GM12878 (cell line): ENCODE measurements at regions not wholly inside any gene's neighbourhood (a gene's known extent, or its start where the extent isn't known, plus 50 kb on each side); places are given as distances from the start of the nearest gene placed in this dataset.
A peak's percentile ranks its signal among the peaks of the same experiment; 100 is the strongest.

Experiments used
- ATAC-seq: fragments of 200-7000 bp; cut with Tn5 transposase; 3 replicates; pipeline ENCODE4 v1.9.1; 2020; ENCODE audit warnings: mild to moderate bottlenecking, moderate library complexity
- BruUV-seq: library from RNA; stranded (reverse); fragments of 400-500 nt; replicated peaks from 2 replicates; lab custom pipeline; 2021; lab: Mats Ljungman, UMichigan
- CTCF ChIA-PET: fragments of 300-600 bp; sonication (Branson Sonifier 250); formaldehyde crosslinking; extraction: SDS; loops from one replicate; lab custom pipeline; 2021; ENCODE audit warnings: inconsistent platforms; lab: Yijun Ruan, JAX
- POLR2A ChIA-PET: fragments of 350-600 bp; formaldehyde crosslinking; extraction: SDS; loops from one replicate; lab custom pipeline; 2021; ENCODE audit warnings: inconsistent platforms; lab: Charles Lee
- RAD21 ChIA-PET: fragments of 300-600 bp; sonication (Branson Sonifier 250); formaldehyde crosslinking; loops from one replicate; lab custom pipeline; 2023; ENCODE audit warnings: antibody characterized with exemption; ENCODE audit not compliant: unreplicated experiment; lab: Charles Lee
- SMC1A ChIA-PET: fragments of 300-600 bp; sonication (Branson Sonifier 250); formaldehyde crosslinking; loops from one replicate; lab custom pipeline; 2023; ENCODE audit not compliant: unreplicated experiment, uncharacterized antibody; lab: Charles Lee
- DNase-seq: peaks from one replicate; pipeline ENCODE4 v3.0.0-alpha.2; 2011; ENCODE audit warnings: low read depth, low spot score
- FAIRE-seq: peaks from 3 replicates; lab custom pipeline; 2011; peaks lifted over from hg19 to GRCh38; lab: Jason Lieb, UNC
- H2AFZ ChIP-seq: 2 replicates; pipeline ENCODE4 v1.6.0; 2011; ENCODE audit warnings: low read depth, low read length, control low read depth; ENCODE audit not compliant: control insufficient read depth
- H3K27ac ChIP-seq: 2 replicates; pipeline ENCODE4 v1.5.1; 2011; ENCODE audit warnings: control low read depth; ENCODE audit not compliant: control insufficient read depth, insufficient read depth
- H3K27me3 ChIP-seq, 2 experiments: replicated peaks in 1 of 2; 2 replicates each; pipeline versions ENCODE4 v1.6.0 to v1.6.1; 2011; ENCODE audit warnings: low read length in 1 of 2; ENCODE audit not compliant: control insufficient read depth in 2 of 2, insufficient read depth in 2 of 2
- H3K36me3 ChIP-seq, 2 experiments: 2 replicates each; pipeline ENCODE4 v1.5.1; 2011; ENCODE audit warnings: low read length in 1 of 2; ENCODE audit not compliant: control insufficient read depth in 2 of 2, insufficient read depth in 2 of 2
- H3K4me1 ChIP-seq: 2 replicates; pipeline ENCODE4 v1.6.1; 2011; ENCODE audit warnings: mild to moderate bottlenecking, low read length, moderate library complexity, mixed read lengths; ENCODE audit not compliant: control insufficient read depth, insufficient read depth
- H3K4me2 ChIP-seq: 2 replicates; pipeline ENCODE4 v1.6.0; 2011; ENCODE audit warnings: control low read depth; ENCODE audit not compliant: control insufficient read depth, insufficient read depth
- H3K4me3 ChIP-seq: fragments of 200-600 bp; sonication (generic); 2 replicates; pipeline ENCODE4 v1.5.1; 2016
- H3K79me2 ChIP-seq: 2 replicates; pipeline ENCODE4 v1.6.0; 2011; ENCODE audit warnings: low read length; ENCODE audit not compliant: control insufficient read depth, insufficient read depth
- H3K9ac ChIP-seq: 2 replicates; pipeline ENCODE4 v1.8.0; 2011; ENCODE audit warnings: low read length, control low read depth, mixed read lengths; ENCODE audit not compliant: control insufficient read depth, insufficient read depth
- H3K9me3 ChIP-seq: replicated peaks from 3 replicates; pipeline ENCODE4 v1.5.1; 2011; ENCODE audit warnings: mild to moderate bottlenecking, low read length; ENCODE audit not compliant: control insufficient read depth, insufficient read depth
- H4K20me1 ChIP-seq: 2 replicates; pipeline ENCODE4 v1.6.0; 2011; ENCODE audit not compliant: control insufficient read depth, insufficient read depth
- CBX5 ChIP-seq: sonication (generic); IDR thresholded peaks from 2 replicates; pipeline ENCODE4 v1.6.1; 2016; ENCODE audit warnings: low read depth, moderate library complexity, mild to moderate bottlenecking, inconsistent platforms
- JUNB ChIP-seq: IDR thresholded peaks from 2 replicates; pipeline ENCODE4 v1.6.1; 2016; ENCODE audit warnings: antibody characterized with exemption, mild to moderate bottlenecking
- POLR2AphosphoS2 ChIP-seq: IDR thresholded peaks from 2 replicates; pipeline ENCODE4 v1.6.1; 2011; ENCODE audit warnings: low read depth, mild to moderate bottlenecking, low read length, improper control_type of control experiment, moderate library complexity
- POLR2AphosphoS5 ChIP-seq: IDR thresholded peaks from 2 replicates; pipeline ENCODE4 v1.6.1; 2011; ENCODE audit warnings: mild to moderate bottlenecking, low read length, inconsistent platforms
- SMAD1 ChIP-seq: fragments of 450-650 bp; IDR thresholded peaks from 2 replicates; pipeline ENCODE4 v1.6.1; 2018; ENCODE audit warnings: mild to moderate bottlenecking, low read depth; ENCODE audit not compliant: partially characterized antibody
- SUPT20H ChIP-seq: IDR thresholded peaks from 2 replicates; pipeline ENCODE4 v1.6.1; 2011; ENCODE audit warnings: low read depth, mild to moderate bottlenecking, low read length, moderate library complexity, borderline replicate concordance; ENCODE audit not compliant: control insufficient read depth
- ZNF207 ChIP-seq: fragments of 450-650 bp; IDR thresholded peaks from 2 replicates; pipeline ENCODE4 v1.6.1; 2014; ENCODE audit warnings: antibody characterized with exemption, mild to moderate bottlenecking, borderline replicate concordance
- ZNF274 ChIP-seq: IDR thresholded peaks from one replicate; pipeline ENCODE4 v1.8.0; 2011; ENCODE audit not compliant: insufficient read length, insufficient read depth
- ZNF384 ChIP-seq: IDR thresholded peaks from 2 replicates; pipeline ENCODE4 v1.6.1; 2012; ENCODE audit warnings: low read depth, mild to moderate bottlenecking, low read length, improper control_type of control experiment, borderline replicate concordance
- ZNF687 ChIP-seq: fragments of 450-650 bp; IDR thresholded peaks from 2 replicates; pipeline ENCODE4 v1.6.1; 2017; ENCODE audit warnings: mild to moderate bottlenecking, moderate library complexity
- WGBS: methylation state at CpG from one replicate; pipeline ENCODE4 v1.1.6; 2016; ENCODE audit warnings: low lambda C conversion rate; ENCODE audit not compliant: insufficient replicate concordance, insufficient coverage; ENCODE audit errors: missing lambda C conversion rate; 5-methylcytosine and 5-hydroxymethylcytosine counted together
- in situ Hi-C: fragments of 300-500 bp; cut with MboI; formaldehyde crosslinking; loops from 9 replicates; pipeline ENCODE4 v1.14.3; 2018; ENCODE audit warnings: mixed read lengths
- intact Hi-C: fragments of 100-400 bp; cut with micrococcal nuclease; formaldehyde crosslinking; loops from one replicate; pipeline ENCODE4 v1.14.2; 2022; ENCODE audit not compliant: unreplicated experiment
- TF ChIP-seq, protein P1 (sequence below): IDR thresholded peaks from 2 replicates; pipeline ENCODE4 v1.6.1; 2011; ENCODE audit warnings: low read depth, low read length, improper control_type of control experiment, borderline replicate concordance
- TF ChIP-seq, protein P2 (sequence below): IDR thresholded peaks from 2 replicates; pipeline ENCODE4 v1.6.1; 2012; ENCODE audit warnings: low read depth, low read length, improper control_type of control experiment
- TF ChIP-seq, protein P3 (sequence below): fragments of 450-650 bp; formaldehyde crosslinking; IDR thresholded peaks from 2 replicates; pipeline ENCODE4 v1.4.0; 2020; ENCODE audit warnings: mild to moderate bottlenecking, moderate library complexity

DNA sequence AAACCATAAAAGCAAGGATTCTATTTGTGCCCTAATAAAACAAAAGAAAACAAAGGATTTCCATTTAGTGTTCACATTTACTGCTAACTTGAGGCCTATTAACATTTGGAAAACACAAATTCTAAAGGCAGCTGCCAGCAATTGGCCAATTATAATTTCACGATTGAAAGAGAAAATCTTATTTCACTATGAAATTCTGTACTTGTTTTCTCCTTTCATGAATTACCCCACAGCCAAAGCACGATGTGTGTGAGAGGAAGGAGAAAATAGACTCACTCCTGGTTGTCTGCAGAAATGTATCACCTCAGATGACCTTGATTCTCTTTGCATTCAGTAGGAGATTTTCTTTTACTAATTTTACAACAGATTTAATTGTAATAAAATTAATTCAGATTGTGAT, 242.8 kb upstream of the GBE1 start (continued):
- TF ChIP-seq ZNF687, result no peak
- no peak for TF ChIP-seq SMAD1
- TF ChIP-seq, all 136 proteins: peak for 0

DNA sequence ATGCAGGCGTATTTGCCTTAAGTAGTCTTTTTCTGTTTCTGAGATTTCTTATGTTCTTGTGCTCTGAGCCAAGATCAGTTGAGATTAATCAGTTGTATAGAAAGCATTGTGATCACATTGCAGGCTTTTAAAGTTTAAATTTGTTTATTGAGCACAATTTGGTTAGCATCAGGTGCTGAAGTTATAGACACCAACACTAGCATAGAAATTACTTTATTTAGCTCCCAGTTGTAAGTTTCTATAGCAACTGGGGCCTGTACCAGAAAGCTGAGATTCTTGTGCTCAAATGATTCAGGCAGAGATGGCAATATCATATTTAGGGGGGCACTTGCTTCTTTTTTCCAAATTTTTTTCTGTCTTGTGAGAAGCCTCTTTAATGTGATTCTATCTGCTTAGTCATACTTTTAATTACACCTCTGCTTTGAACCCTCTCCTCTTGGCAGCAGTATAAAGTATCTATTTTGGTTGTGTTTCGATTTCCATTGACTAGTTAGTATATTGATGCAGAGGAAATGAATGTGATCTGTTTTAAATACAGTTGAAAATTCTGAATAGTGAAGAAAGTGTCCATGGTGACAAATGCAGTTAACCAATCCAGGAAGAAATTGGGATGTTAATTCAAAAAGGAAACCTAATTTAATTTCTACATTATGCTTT, 241.7 kb upstream of the GBE1 start:
- WGBS, result 48% methylated on average over 2 of the region's 2 CpGs
- RAD21 ChIA-PET, result no interaction called here
- Histone ChIP-seq H3K4me2 (no peak overlapping the region), H3K4me1 (no peaks in the 10 kb centered on the region), H3K27ac (no peak overlapping the region), H3K36me3 (no peaks in the 10 kb centered on the region), H3K79me2 (no peaks in the 10 kb centered on the region), H3K27me3 (no peaks in the 10 kb centered on the region), H3K4me3 (no peak overlapping the region), H2AFZ (no peak overlapping the region), H4K20me1 (no peaks in the 10 kb centered on the region), H3K9ac (no peak overlapping the region), H3K9me3 (no peaks in the 10 kb centered on the region; the same call in 2 of the 3 replicates)
- intact Hi-C loops, result no loop called here
- TF ChIP-seq, protein P1, sequence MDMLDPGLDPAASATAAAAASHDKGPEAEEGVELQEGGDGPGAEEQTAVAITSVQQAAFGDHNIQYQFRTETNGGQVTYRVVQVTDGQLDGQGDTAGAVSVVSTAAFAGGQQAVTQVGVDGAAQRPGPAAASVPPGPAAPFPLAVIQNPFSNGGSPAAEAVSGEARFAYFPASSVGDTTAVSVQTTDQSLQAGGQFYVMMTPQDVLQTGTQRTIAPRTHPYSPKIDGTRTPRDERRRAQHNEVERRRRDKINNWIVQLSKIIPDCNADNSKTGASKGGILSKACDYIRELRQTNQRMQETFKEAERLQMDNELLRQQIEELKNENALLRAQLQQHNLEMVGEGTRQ, result no peak
- TF ChIP-seq ZNF274 (no peak), POLR2AphosphoS2 (no peak), JUNB (no peak), ZNF207 (no peak), CBX5 (no peak), SUPT20H (no peak), POLR2AphosphoS5 (no peak), ZNF384 (no peak)
- TF ChIP-seq, protein P2, sequence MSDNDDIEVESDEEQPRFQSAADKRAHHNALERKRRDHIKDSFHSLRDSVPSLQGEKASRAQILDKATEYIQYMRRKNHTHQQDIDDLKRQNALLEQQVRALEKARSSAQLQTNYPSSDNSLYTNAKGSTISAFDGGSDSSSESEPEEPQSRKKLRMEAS, result no peak
- TF ChIP-seq, protein P3, sequence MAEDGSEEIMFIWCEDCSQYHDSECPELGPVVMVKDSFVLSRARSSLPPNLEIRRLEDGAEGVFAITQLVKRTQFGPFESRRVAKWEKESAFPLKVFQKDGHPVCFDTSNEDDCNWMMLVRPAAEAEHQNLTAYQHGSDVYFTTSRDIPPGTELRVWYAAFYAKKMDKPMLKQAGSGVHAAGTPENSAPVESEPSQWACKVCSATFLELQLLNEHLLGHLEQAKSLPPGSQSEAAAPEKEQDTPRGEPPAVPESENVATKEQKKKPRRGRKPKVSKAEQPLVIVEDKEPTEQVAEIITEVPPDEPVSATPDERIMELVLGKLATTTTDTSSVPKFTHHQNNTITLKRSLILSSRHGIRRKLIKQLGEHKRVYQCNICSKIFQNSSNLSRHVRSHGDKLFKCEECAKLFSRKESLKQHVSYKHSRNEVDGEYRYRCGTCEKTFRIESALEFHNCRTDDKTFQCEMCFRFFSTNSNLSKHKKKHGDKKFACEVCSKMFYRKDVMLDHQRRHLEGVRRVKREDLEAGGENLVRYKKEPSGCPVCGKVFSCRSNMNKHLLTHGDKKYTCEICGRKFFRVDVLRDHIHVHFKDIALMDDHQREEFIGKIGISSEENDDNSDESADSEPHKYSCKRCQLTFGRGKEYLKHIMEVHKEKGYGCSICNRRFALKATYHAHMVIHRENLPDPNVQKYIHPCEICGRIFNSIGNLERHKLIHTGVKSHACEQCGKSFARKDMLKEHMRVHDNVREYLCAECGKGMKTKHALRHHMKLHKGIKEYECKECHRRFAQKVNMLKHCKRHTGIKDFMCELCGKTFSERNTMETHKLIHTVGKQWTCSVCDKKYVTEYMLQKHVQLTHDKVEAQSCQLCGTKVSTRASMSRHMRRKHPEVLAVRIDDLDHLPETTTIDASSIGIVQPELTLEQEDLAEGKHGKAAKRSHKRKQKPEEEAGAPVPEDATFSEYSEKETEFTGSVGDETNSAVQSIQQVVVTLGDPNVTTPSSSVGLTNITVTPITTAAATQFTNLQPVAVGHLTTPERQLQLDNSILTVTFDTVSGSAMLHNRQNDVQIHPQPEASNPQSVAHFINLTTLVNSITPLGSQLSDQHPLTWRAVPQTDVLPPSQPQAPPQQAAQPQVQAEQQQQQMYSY (CRISPR knock-in tag), result no peak
- in situ Hi-C loops, result no loop called here
- DNase-seq (no peak), FAIRE-seq (no peak), ATAC-seq (peak; percentile 55)
- CTCF ChIA-PET, result no interaction called here
- SMC1A ChIA-PET, result interaction anchor here (0.7 to 1.1 kb wide), 2 partner anchors 19 to 336 kb away, joined by 3 read pairs; no protein-coding TSS in a partner anchor
- POLR2A ChIA-PET, result no interaction called here
- no TSS peak for BruUV-seq
